ENCODE measurements at regions not wholly inside any gene's neighbourhood (a gene's known extent, or its start where the extent isn't known, plus 50 kb on each side); places are given as distances from the start of the nearest gene placed in this dataset.

DNA sequence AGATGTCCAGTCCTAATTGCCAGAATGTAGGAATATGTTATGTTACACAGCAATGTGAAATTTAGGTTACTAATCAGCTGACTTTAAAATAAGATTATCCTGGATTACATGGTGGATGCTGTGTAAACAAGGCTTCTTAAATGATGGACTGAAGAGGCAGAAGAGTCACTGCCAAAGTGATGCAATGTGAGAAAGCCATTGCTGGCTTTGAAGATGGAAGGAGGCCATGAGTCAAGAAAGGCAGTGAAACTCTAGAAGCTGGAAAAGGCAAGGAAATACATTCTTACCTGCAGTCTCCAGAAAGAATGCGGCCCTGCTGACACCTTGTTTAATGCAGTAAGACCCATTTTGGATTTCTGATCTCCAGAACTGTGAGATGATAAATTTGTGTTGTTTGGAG is 179.1 kb upstream of the ZPLD1 start:
- Mint-ChIP-seq H3K36me3 (no peaks in the 10 kb centered on the region), H3K27ac (no peak overlapping the region), H3K4me3 (no peak overlapping the region), H3K27me3 (ENCODE audit: low read depth in 3 of 3) (peaks cover 0 to 2% (median 1%) of the 10 kb centered on the region in 3 donors), H3K4me1 (peaks cover 3% of the 10 kb centered on the region), H3K9me3 (peaks cover 0 to 6% (median 2%) of the 10 kb centered on the region in 7 donors)
- H3K4me2 ChIP-seq (replicated peaks; ENCODE audit: extremely low read depth, low read length, poor library complexity, severe bottlenecking), result no peak overlapping the region
- H4K20me1 ChIP-seq (ENCODE audit: insufficient read depth, low read length), result no peaks in the 10 kb centered on the region
- H3K9ac ChIP-seq (ENCODE audit: insufficient read depth, low read length, poor library complexity, severe bottlenecking), result no peak overlapping the region
- DNase-seq, result no peak
- intact Hi-C loops (cut with micrococcal nuclease), result no loop called here
- TF ChIP-seq, protein P1, sequence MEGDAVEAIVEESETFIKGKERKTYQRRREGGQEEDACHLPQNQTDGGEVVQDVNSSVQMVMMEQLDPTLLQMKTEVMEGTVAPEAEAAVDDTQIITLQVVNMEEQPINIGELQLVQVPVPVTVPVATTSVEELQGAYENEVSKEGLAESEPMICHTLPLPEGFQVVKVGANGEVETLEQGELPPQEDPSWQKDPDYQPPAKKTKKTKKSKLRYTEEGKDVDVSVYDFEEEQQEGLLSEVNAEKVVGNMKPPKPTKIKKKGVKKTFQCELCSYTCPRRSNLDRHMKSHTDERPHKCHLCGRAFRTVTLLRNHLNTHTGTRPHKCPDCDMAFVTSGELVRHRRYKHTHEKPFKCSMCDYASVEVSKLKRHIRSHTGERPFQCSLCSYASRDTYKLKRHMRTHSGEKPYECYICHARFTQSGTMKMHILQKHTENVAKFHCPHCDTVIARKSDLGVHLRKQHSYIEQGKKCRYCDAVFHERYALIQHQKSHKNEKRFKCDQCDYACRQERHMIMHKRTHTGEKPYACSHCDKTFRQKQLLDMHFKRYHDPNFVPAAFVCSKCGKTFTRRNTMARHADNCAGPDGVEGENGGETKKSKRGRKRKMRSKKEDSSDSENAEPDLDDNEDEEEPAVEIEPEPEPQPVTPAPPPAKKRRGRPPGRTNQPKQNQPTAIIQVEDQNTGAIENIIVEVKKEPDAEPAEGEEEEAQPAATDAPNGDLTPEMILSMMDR (IDR thresholded peaks at IDR 0.05), result no peak
- H3K27me3 ChIP-seq (ENCODE audit: control insufficient read depth in 2 of 2, insufficient read depth in 2 of 2, low read length in 2 of 2), result no peaks in the 10 kb centered on the region
- WGBS (ENCODE audit: insufficient coverage), result no CpG with 5 or more reads among the region's 1 CpG
- H3K79me2 ChIP-seq (ENCODE audit: insufficient read depth, low read length), result no peaks in the 10 kb centered on the region
- H2AFZ ChIP-seq (ENCODE audit: insufficient read depth, low read depth, low read length, poor library complexity, severe bottlenecking), result no peak overlapping the region
- no peaks in the 10 kb centered on the region for H3K36me3 ChIP-seq (replicated peaks in 1 of 2; ENCODE audit: control insufficient read depth in 1 of 2, insufficient read depth in 2 of 2, low read length in 2 of 2)
- no peak overlapping the region for H3K4me3 ChIP-seq (replicated peaks in 1 of 3; ENCODE audit: low read depth in 2 of 3, low read length in 3 of 3)
- H3K4me1 ChIP-seq (ENCODE audit: control insufficient read depth in 1 of 2, insufficient read depth in 2 of 2, low read length in 2 of 2), result no peaks in the 10 kb centered on the region
- no peak overlapping the region for H3K27ac ChIP-seq (ENCODE audit: low read depth in 1 of 2, low read length in 2 of 2)
- no peaks in the 10 kb centered on the region for H3K9me3 ChIP-seq (replicated peaks in 1 of 2; ENCODE audit: control insufficient read depth in 1 of 2, insufficient read depth in 1 of 2, low read length in 2 of 2)

DNA sequence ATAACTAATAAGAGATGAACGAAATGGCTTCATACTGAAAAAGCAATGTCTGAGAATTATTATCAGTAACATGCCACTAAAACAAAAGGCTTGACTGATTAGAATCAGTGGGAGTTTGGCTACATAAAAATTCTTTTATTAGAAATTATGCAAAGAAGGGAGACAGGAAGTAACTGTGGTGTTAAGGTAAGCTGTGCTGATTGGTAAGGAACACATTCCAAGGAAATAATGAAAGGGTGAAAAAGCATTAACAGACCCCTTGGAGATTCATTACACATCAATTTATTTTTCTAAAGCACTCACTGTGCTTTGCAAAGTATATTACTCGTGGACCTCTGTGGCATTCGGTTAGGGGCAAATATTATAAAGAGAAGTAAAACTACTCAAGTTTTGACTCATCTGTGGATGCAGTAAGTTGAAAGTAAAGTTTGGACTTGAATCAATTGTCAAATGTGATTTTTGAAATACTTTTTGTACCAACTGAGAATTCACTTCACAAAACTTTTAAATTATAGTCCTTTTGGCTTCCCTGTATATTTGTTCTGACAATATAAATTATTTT is 176.1 kb upstream of the ZPLD1 start:
- no peaks in the 10 kb centered on the region for H3K4me1 ChIP-seq (ENCODE audit: control insufficient read depth in 1 of 2, insufficient read depth in 2 of 2, low read length in 2 of 2)
- Mint-ChIP-seq H3K27ac (no peak overlapping the region), H3K4me1 (peaks cover 3% of the 10 kb centered on the region), H3K4me3 (no peak overlapping the region), H3K27me3 (ENCODE audit: low read depth in 3 of 3) (peaks cover 0 to 2% (median 1%) of the 10 kb centered on the region in 3 donors), H3K9me3 (peaks cover 0 to 3% (median 0%) of the 10 kb centered on the region in 7 donors), H3K36me3 (no peaks in the 10 kb centered on the region)
- no peaks in the 10 kb centered on the region for H3K9me3 ChIP-seq (replicated peaks in 1 of 2; ENCODE audit: control insufficient read depth in 1 of 2, insufficient read depth in 1 of 2, low read length in 2 of 2)
- no peaks in the 10 kb centered on the region for H3K36me3 ChIP-seq (replicated peaks in 1 of 2; ENCODE audit: control insufficient read depth in 1 of 2, insufficient read depth in 2 of 2, low read length in 2 of 2)
- no peak overlapping the region for H3K4me2 ChIP-seq (replicated peaks; ENCODE audit: extremely low read depth, low read length, poor library complexity, severe bottlenecking)
- H3K27ac ChIP-seq (ENCODE audit: low read depth in 1 of 2, low read length in 2 of 2), result no peak overlapping the region
- intact Hi-C loops (cut with micrococcal nuclease), result no loop called here
- DNase-seq, result no peak
- H2AFZ ChIP-seq (ENCODE audit: insufficient read depth, low read depth, low read length, poor library complexity, severe bottlenecking), result no peak overlapping the region
- WGBS (ENCODE audit: insufficient coverage), result no CpG with 5 or more reads among the region's 3 CpGs
- TF ChIP-seq, protein P1 (IDR thresholded peaks at IDR 0.05), result no peak
- no peak overlapping the region for H3K4me3 ChIP-seq (replicated peaks in 1 of 3; ENCODE audit: low read depth in 2 of 3, low read length in 3 of 3)
- H4K20me1 ChIP-seq (ENCODE audit: insufficient read depth, low read length), result no peaks in the 10 kb centered on the region
- H3K79me2 ChIP-seq (ENCODE audit: insufficient read depth, low read length), result no peaks in the 10 kb centered on the region
- H3K27me3 ChIP-seq (ENCODE audit: control insufficient read depth in 2 of 2, insufficient read depth in 2 of 2, low read length in 2 of 2), result no peaks in the 10 kb centered on the region
- H3K9ac ChIP-seq (ENCODE audit: insufficient read depth, low read length, poor library complexity, severe bottlenecking), result no peak overlapping the region
